CD4-positive, alpha-beta memory T cell (primary cell): ENCODE measurements at regions not wholly inside any gene's neighbourhood (a gene's known extent, or its start where the extent isn't known, plus 50 kb on each side); places are given as distances from the start of the nearest gene placed in this dataset.
A peak's percentile ranks its signal among the peaks of the same experiment; 100 is the strongest.

Experiments used
- CTCF ChIA-PET: fragments of 350-600 bp; sonication (Branson Sonifier 250); formaldehyde crosslinking; loops from one replicate; lab custom pipeline; 2021; ENCODE audit warnings: inconsistent platforms; ENCODE audit not compliant: partially characterized antibody; lab: Charles Lee
- POLR2A ChIA-PET: fragments of 350-600 bp; sonication (Branson Sonifier 250); formaldehyde crosslinking; loops from one replicate; lab custom pipeline; 2021; ENCODE audit not compliant: partially characterized antibody; lab: Charles Lee
- DNase-seq, 5 donors: peaks; one replicate each; pipeline versions ENCODE4 v3.0.0 to v3.0.0-alpha.2; 2020 to 2022; ENCODE audit warnings: mixed read lengths in 1 of 5
- H3K27ac ChIP-seq: one replicate; pipeline ENCODE4 v1.7.0; 2013; ENCODE audit warnings: low read depth, low read length
- H3K27me3 ChIP-seq: 2 replicates; pipeline ENCODE4 v1.7.0; 2013; ENCODE audit warnings: mild to moderate bottlenecking, low read length, moderate library complexity; ENCODE audit not compliant: insufficient read depth
- H3K36me3 ChIP-seq: 2 replicates; pipeline ENCODE4 v1.7.0; 2013; ENCODE audit warnings: mild to moderate bottlenecking, low read length, moderate library complexity; ENCODE audit not compliant: insufficient read depth
- H3K4me1 ChIP-seq: 2 replicates; pipeline ENCODE4 v1.7.0; 2013; ENCODE audit warnings: mild to moderate bottlenecking, low read length, moderate library complexity; ENCODE audit not compliant: insufficient read depth
- H3K4me3 ChIP-seq, 2 donors: one replicate each; pipeline ENCODE4 v1.7.0; 2013; ENCODE audit warnings: low read length in 2 of 2, mild to moderate bottlenecking in 1 of 2
- H3K9me3 ChIP-seq, 2 donors: one replicate each; pipeline ENCODE4 v1.7.0; 2013; ENCODE audit warnings: low read length in 2 of 2, control low read depth in 1 of 2; ENCODE audit not compliant: control insufficient read depth in 1 of 2
- H3K27ac Mint-ChIP-seq, 7 donors: one replicate each; pipeline ENCODE4 v1.8.0; 2020 to 2021; ENCODE audit warnings: mixed read lengths in 7 of 7, mild to moderate bottlenecking in 6 of 7, inconsistent platforms in 3 of 7, moderate library complexity in 3 of 7
- H3K27me3 Mint-ChIP-seq, 2 donors: one replicate each; pipeline ENCODE4 v1.8.0; 2020 to 2021; ENCODE audit warnings: mixed read lengths in 2 of 2
- H3K36me3 Mint-ChIP-seq, 2 donors: one replicate each; pipeline ENCODE4 v1.8.0; 2020 to 2021; ENCODE audit warnings: mixed read lengths in 2 of 2, inconsistent platforms in 1 of 2, mild to moderate bottlenecking in 1 of 2
- H3K4me1 Mint-ChIP-seq, 4 donors: one replicate each; pipeline ENCODE4 v1.8.0; 2020 to 2021; ENCODE audit warnings: mixed read lengths in 4 of 4, mild to moderate bottlenecking in 1 of 4
- H3K4me3 Mint-ChIP-seq, 8 donors: one replicate each; pipeline ENCODE4 v1.8.0; 2020 to 2021; ENCODE audit warnings: mixed read lengths in 8 of 8, mild to moderate bottlenecking in 7 of 8, moderate library complexity in 6 of 8, inconsistent platforms in 3 of 8
- H3K9me3 Mint-ChIP-seq, 8 donors: one replicate each; pipeline ENCODE4 v1.8.0; 2020 to 2021; ENCODE audit warnings: mixed read lengths in 8 of 8, mild to moderate bottlenecking in 5 of 8, inconsistent platforms in 3 of 8, moderate library complexity in 1 of 8
- intact Hi-C: fragments of 100-400 bp; cut with micrococcal nuclease; formaldehyde crosslinking; loops from one replicate; pipeline ENCODE4 v1.15.1; 2023

- ChIA-PET POLR2A (no interaction called here), CTCF (no interaction called here)
- Mint-ChIP-seq H3K4me3 (no peak overlapping the region), H3K27ac (no peak overlapping the region), H3K36me3 (no peaks in the 10 kb centered on the region), H3K4me1 (no peaks in the 10 kb centered on the region), H3K9me3 (peaks cover 0 to 3% (median 0%) of the 10 kb centered on the region in 8 donors), H3K27me3 (peaks cover 0 to 1% of the 10 kb centered on the region in 2 donors)
- Histone ChIP-seq H3K36me3 (no peaks in the 10 kb centered on the region), H3K4me3 (no peak overlapping the region), H3K4me1 (no peaks in the 10 kb centered on the region), H3K27me3 (no peaks in the 10 kb centered on the region), H3K9me3 (no peaks in the 10 kb centered on the region), H3K27ac (no peak overlapping the region)
- DNase-seq, result no peak
- intact Hi-C loops, result no loop called here
These were observed 1158.5 kb downstream of the CDH18 start for GRCh38 chr5:18829539-18829938.

- Mint-ChIP-seq H3K9me3 (peaks cover 0 to 2% (median 0%) of the 10 kb centered on the region in 8 donors), H3K36me3 (no peaks in the 10 kb centered on the region), H3K4me1 (no peaks in the 10 kb centered on the region), H3K4me3 (no peak overlapping the region), H3K27me3 (no peaks in the 10 kb centered on the region), H3K27ac (no peak overlapping the region)
- DNase-seq, result no peak
- no peaks in the 10 kb centered on the region for H3K27me3 ChIP-seq
- H3K27ac ChIP-seq, result no peak overlapping the region
- H3K4me1 ChIP-seq, result no peaks in the 10 kb centered on the region
- intact Hi-C loops, result no loop called here
- H3K4me3 ChIP-seq, result no peak overlapping the region
- H3K36me3 ChIP-seq, result no peaks in the 10 kb centered on the region
- H3K9me3 ChIP-seq, result no peaks in the 10 kb centered on the region
- CTCF ChIA-PET, result no interaction called here
- POLR2A ChIA-PET, result no interaction called here
These were observed 1137.8 kb downstream of the CDH18 start for GRCh38 chr5:18850216-18850615.

GRCh38 chr5:18872978-18873377, 1115.0 kb downstream of the CDH18 start:
- ChIA-PET CTCF (no interaction called here), POLR2A (no interaction called here)
- no peaks in the 10 kb centered on the region for H3K27me3 Mint-ChIP-seq
- H3K27ac Mint-ChIP-seq, result no peak overlapping the region
- Histone ChIP-seq H3K4me1 (no peaks in the 10 kb centered on the region), H3K9me3 (no peaks in the 10 kb centered on the region), H3K4me3 (no peak overlapping the region), H3K36me3 (no peaks in the 10 kb centered on the region), H3K27ac (no peak overlapping the region), H3K27me3 (no peaks in the 10 kb centered on the region)
- H3K4me3 Mint-ChIP-seq, result no peak overlapping the region
- no peaks in the 10 kb centered on the region for H3K4me1 Mint-ChIP-seq
- DNase-seq, result no peak
- intact Hi-C loops, result no loop called here
- no peaks in the 10 kb centered on the region for H3K36me3 Mint-ChIP-seq
- no peaks in the 10 kb centered on the region for H3K9me3 Mint-ChIP-seq

- no peaks in the 10 kb centered on the region for H3K36me3 ChIP-seq
- no peaks in the 10 kb centered on the region for H3K9me3 ChIP-seq
- no peaks in the 10 kb centered on the region for H3K27me3 Mint-ChIP-seq
- CTCF ChIA-PET, result no interaction called here
- H3K27ac ChIP-seq, result no peak overlapping the region
- POLR2A ChIA-PET, result no interaction called here
- DNase-seq, result no peak
- no peaks in the 10 kb centered on the region for H3K27me3 ChIP-seq
- H3K4me3 ChIP-seq, result no peak overlapping the region
- H3K4me3 Mint-ChIP-seq, result no peak overlapping the region
- H3K36me3 Mint-ChIP-seq, result no peaks in the 10 kb centered on the region
- no peaks in the 10 kb centered on the region for H3K4me1 ChIP-seq
- H3K4me1 Mint-ChIP-seq, result no peaks in the 10 kb centered on the region
- peaks cover 0 to 3% (median 0%) of the 10 kb centered on the region in 8 donors for H3K9me3 Mint-ChIP-seq
- intact Hi-C loops, result no loop called here
- H3K27ac Mint-ChIP-seq, result no peak overlapping the region
These were observed 1111.4 kb downstream of the CDH18 start for GRCh38 chr5:18876565-18876964.

GRCh38 chr5:18881615-18882014, 1106.4 kb downstream of the CDH18 start:
- POLR2A ChIA-PET, result no interaction called here

GRCh38 chr5:18882154-18882553, 1105.8 kb downstream of the CDH18 start:
- Mint-ChIP-seq H3K9me3 (peaks cover 0 to 3% (median 0%) of the 10 kb centered on the region in 8 donors), H3K36me3 (no peaks in the 10 kb centered on the region), H3K27me3 (no peaks in the 10 kb centered on the region), H3K4me1 (no peaks in the 10 kb centered on the region), H3K4me3 (no peak overlapping the region), H3K27ac (no peak overlapping the region)
- no peak overlapping the region for H3K4me3 ChIP-seq
- intact Hi-C loops, result no loop called here
- ChIA-PET CTCF (no interaction called here), POLR2A (no interaction called here)
- H3K27ac ChIP-seq, result no peak overlapping the region
- no peak for DNase-seq
- H3K36me3 ChIP-seq, result no peaks in the 10 kb centered on the region
- H3K27me3 ChIP-seq, result no peaks in the 10 kb centered on the region
- no peaks in the 10 kb centered on the region for H3K9me3 ChIP-seq
- H3K4me1 ChIP-seq, result no peaks in the 10 kb centered on the region

More at GRCh38 chr5:18881615-18882014, 1106.4 kb downstream of the CDH18 start:
- no peaks in the 10 kb centered on the region for H3K36me3 Mint-ChIP-seq
- no peak overlapping the region for H3K27ac ChIP-seq
- H3K4me3 ChIP-seq, result no peak overlapping the region
- DNase-seq, result no peak
- H3K36me3 ChIP-seq, result no peaks in the 10 kb centered on the region
- no peaks in the 10 kb centered on the region for H3K4me1 ChIP-seq
- H3K4me1 Mint-ChIP-seq, result no peaks in the 10 kb centered on the region
- intact Hi-C loops, result no loop called here
- no peaks in the 10 kb centered on the region for H3K9me3 ChIP-seq
- H3K9me3 Mint-ChIP-seq, result peaks cover 0 to 3% (median 0%) of the 10 kb centered on the region in 8 donors
- CTCF ChIA-PET, result no interaction called here
- H3K27me3 Mint-ChIP-seq, result no peaks in the 10 kb centered on the region
- no peak overlapping the region for H3K4me3 Mint-ChIP-seq
- H3K27me3 ChIP-seq, result no peaks in the 10 kb centered on the region
- peak overlapping the region in 1 of 7 donors; percentile 7 for H3K27ac Mint-ChIP-seq

GRCh38 chr5:18888821-18889220, 1099.2 kb downstream of the CDH18 start:
- Histone ChIP-seq H3K27me3 (no peaks in the 10 kb centered on the region), H3K4me1 (no peaks in the 10 kb centered on the region), H3K4me3 (no peak overlapping the region), H3K36me3 (no peaks in the 10 kb centered on the region), H3K9me3 (no peaks in the 10 kb centered on the region), H3K27ac (no peak overlapping the region)
- no peaks in the 10 kb centered on the region for H3K4me1 Mint-ChIP-seq
- no peak overlapping the region for H3K27ac Mint-ChIP-seq
- no peaks in the 10 kb centered on the region for H3K27me3 Mint-ChIP-seq
- H3K4me3 Mint-ChIP-seq, result no peak overlapping the region
- no peak for DNase-seq
- peaks cover 0 to 9% (median 4%) of the 10 kb centered on the region in 8 donors for H3K9me3 Mint-ChIP-seq
- no peaks in the 10 kb centered on the region for H3K36me3 Mint-ChIP-seq
- ChIA-PET CTCF (no interaction called here), POLR2A (no interaction called here)
- intact Hi-C loops, result no loop called here

GRCh38 chr5:18900644-18901043, 1087.4 kb downstream of the CDH18 start:
- no peaks in the 10 kb centered on the region for H3K36me3 Mint-ChIP-seq
- Histone ChIP-seq H3K4me1 (no peaks in the 10 kb centered on the region), H3K27ac (no peak overlapping the region), H3K4me3 (no peak overlapping the region), H3K27me3 (no peaks in the 10 kb centered on the region), H3K36me3 (no peaks in the 10 kb centered on the region), H3K9me3 (no peaks in the 10 kb centered on the region)
- DNase-seq, result no peak
- H3K27ac Mint-ChIP-seq, result no peak overlapping the region
- no peaks in the 10 kb centered on the region for H3K4me1 Mint-ChIP-seq
- H3K4me3 Mint-ChIP-seq, result no peak overlapping the region
- POLR2A ChIA-PET, result no interaction called here
- peaks cover 0 to 3% (median 0%) of the 10 kb centered on the region in 8 donors for H3K9me3 Mint-ChIP-seq
- CTCF ChIA-PET, result no interaction called here
- no peaks in the 10 kb centered on the region for H3K27me3 Mint-ChIP-seq
- intact Hi-C loops, result no loop called here
